HG02884 (cell line): ENCODE measurements at regions not wholly inside any gene's neighbourhood (a gene's known extent, or its start where the extent isn't known, plus 50 kb on each side); places are given as distances from the start of the nearest gene placed in this dataset.
A peak's percentile ranks its signal among the peaks of the same experiment; 100 is the strongest.

Experiments used
- ATAC-seq: cut with Tn5 transposase; IDR thresholded peaks from one replicate; pipeline ENCODE4 v1.9.1; 2021; ENCODE audit warnings: mild to moderate bottlenecking, moderate library complexity; ENCODE audit not compliant: unreplicated experiment

- ATAC-seq = no peak
These were observed 297.3 kb downstream of the MAF start for GRCh38 chr16:79303206-79303605.

- no peak for ATAC-seq
These were observed 297.8 kb downstream of the MAF start for GRCh38 chr16:79302731-79303130.

DNA sequence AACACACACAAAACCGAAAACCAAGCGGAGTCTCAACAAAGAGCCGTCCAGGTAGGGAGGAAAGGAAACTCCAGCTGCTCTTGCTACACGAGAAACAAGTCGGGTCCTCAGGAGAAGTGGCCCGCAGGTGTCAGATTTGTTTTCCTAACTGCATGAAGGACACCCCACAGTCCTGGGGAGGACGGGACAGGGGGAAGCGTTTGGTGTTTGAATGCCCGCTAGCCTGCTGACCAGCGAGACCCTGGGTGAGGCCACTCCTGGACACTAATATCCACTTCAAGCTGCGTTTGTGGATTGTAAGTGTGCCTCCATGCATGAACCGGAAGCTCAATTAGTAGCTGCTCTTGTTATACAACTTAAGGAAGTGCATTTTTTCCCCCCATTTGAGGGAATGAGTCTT lies 299.5 kb downstream of the MAF start:
- no peak for ATAC-seq

DNA sequence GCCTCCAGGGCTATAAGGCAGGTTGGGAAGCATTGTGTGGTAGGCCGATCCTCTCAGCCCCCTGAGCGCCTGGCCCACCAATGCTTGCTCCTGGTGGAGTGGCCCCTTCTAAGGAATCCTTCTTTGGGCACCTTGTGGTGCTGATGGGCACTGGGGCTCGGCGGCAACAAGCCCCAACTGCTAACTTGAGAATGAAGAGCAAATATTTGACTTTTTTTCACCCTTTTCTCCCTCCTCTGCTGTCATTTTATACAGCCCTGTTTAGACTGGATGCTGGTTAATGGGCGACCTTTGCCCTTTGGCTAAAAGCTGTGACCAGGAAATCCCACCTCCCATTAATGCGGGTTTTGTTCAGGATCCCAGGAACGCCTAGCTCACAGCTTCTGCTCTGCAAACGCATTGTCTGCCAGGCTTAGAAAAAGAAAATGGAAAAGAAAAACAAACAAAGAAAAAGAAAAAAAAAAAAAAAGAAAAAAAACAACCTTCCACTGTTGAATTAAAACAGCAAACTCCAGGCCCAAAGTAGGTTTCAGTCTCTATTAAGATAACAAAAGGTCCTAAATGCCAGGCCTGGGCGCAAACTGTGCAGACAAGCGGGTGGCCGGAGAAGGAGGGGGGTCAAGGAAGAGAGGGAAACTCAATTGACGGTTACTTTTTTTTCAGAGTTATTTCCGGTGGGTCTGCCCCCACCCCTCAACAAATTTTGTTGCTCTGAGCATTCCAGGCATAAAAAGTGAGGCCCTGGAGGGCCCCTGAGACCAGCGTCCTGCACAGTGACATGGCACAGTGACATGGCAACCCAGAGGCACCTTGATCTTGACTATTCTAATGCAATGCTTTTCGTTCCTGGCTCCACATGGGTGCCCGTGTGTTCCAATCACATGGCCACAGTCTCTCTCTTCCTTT lies 301.4 kb downstream of the MAF start:
- no peak for ATAC-seq

DNA sequence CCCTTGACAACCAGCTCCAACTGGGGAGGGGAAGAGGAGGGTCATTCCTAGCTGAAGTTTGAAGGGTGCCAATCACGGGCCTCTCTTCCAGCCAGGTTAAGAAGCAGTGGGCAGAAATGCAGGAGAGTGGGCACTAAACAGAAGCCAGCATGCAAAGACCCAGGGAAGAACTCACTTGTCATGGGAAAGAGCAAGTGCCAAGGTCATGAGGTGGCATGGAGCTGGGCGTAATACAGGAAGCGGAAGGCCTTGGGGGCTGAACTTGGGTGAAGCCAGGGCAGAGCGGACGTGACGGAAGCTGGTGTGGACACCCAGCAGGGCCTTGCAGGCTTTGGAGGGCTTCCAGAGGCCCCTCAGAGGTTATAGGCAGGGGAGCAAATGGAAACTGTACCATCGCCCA lies 302.1 kb downstream of the MAF start:
- no peak for ATAC-seq

GRCh38 chr16:79297805-79298204 lies 302.7 kb downstream of the MAF start:
- no peak for ATAC-seq

GRCh38 chr16:79297296-79297695 lies 303.2 kb downstream of the MAF start:
- ATAC-seq = no peak

DNA sequence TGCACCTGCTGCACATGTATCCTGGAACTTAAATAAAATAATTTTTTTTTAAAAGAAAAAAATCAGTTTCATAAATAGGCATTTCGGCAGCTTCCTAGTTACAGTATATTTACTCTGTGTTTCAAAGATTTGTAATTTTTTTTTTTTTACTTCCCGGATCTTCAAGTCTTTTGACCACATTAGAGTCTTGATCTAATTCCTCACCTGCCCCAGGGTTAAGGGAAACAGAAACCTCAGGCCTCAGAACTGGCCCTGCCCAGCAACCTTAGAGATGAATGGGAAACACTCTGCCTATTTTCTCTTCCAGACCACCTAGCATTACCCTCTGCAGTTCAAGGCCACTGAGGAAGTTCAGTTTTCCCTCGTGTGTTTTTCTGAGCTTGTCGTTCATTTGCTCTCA lies 304.0 kb downstream of the MAF start:
- no peak for ATAC-seq

- no peak for ATAC-seq
These were observed 304.8 kb downstream of the MAF start for GRCh38 chr16:79295746-79296145.

DNA sequence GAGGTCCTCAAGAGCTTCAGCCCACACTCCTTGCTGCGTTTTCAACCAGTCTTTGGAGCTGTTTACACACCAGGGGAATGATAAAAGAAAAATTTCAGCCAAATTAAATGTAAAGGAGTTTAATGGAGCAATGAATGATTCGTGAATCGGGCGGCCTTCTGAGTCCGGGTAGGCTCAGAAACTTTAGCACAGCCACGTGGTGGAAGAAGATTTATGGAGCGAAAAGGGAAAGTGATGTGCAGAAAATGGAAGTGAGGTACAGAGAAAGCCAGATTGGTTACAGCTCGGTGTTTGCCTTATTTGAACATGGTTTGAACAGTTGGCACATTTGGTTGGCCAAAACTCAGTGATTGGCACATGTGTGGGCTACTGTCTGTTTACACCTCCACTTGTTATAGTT lies 305.4 kb downstream of the MAF start:
- ATAC-seq = no peak

DNA sequence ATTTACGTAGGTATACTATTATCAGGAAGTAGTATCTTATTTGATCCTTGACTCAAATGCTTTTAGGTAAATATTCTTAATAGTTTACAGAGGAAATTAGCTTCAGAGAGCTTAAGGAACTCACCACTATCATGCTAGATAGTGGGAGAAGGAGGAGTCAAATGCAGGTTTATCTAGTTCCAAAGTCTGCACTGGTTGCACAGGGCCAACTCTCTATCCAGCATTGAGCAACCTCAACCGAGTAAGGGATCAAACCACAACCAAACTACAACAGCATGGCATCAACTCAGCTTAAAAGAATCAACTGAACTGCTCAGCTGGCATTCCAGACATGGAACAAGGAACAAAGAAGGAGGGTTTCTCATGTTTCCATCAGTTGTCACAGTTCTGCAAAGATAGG lies 306.0 kb downstream of the MAF start:
- no peak for ATAC-seq

DNA sequence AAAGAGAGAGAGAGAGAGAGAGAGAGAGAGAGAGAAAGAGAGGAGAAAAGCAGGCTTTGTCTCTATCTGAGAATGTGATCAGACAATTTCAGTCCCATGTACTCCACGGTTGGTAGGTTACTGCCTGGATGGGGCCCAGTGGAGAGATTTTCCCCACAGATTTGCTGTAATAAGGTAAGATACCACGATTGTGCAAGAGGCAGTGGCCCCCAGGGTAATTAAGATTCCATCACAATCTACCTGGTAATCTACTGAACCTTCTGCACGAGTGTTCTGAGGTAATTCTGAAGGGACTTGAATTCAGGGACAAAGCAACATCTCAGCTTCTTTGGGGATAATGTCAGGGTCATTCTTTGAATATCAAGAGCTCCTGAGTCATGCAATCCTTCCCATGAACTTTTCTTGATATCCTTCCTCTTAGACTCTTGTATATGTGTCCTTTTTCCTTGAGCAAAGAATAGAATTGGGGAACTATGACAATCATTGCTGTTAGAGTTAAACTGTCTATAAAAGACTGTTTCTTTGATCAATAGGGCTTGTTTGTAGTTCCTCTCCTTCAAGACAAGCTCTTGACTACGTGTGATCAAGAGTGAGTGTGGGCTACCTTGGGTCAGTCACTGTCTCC lies 306.6 kb downstream of the MAF start:
- no peak for ATAC-seq

- ATAC-seq = no peak
These were observed 312.5 kb downstream of the MAF start for GRCh38 chr16:79288066-79288465.

- ATAC-seq = peak; percentile 2
These were observed 313.1 kb downstream of the MAF start for GRCh38 chr16:79287424-79287917.

- ATAC-seq = peak; percentile 86
These were observed 313.7 kb downstream of the MAF start for GRCh38 chr16:79286646-79287423.

- ATAC-seq = no peak
These were observed 315.8 kb downstream of the MAF start for GRCh38 chr16:79284766-79285165.

DNA sequence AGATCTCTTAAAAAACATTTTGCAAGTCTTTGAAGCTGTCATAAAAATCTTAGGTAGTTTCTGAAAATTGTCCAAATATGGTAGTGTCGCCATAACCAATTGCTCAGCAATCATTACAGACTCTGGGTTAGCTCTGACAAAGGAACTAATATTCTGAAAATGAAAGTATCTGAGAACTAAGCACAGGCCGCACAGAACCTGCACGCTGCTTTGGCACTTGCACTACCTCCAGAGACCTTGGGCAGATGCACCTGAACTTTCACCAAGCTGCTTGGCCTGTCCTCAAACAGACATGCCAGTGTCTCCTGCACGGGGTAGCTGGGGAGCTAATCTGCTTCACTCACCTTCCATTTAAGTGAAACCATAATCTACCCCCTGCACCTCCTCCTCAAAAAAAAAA lies 317.0 kb downstream of the MAF start:
- peak; percentile 42 for ATAC-seq

DNA sequence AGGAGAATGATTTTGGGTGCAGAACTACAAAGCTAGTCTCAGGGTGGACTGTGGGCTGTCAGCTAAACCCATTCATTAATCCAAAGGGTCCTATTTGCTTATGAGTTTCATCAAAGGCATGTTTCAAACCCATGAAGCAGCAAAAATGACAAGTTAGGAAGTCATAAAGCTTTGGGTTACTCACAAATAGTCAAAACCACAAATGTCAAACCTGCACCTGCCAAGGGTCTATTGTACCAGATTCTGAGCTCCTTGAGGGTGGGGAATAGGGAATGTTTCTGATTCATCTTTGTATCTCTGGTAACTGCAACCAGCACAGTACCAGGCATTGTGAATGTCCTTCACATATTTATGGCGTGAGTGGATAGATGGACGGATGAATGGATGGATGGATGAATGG lies 317.7 kb downstream of the MAF start:
- ATAC-seq = no peak

- ATAC-seq = peak; percentile 81
These were observed 322.0 kb downstream of the MAF start for GRCh38 chr16:79278506-79278905.

- ATAC-seq = no peak
These were observed 324.0 kb downstream of the MAF start for GRCh38 chr16:79276501-79276900.

GRCh38 chr16:79274264-79274663 lies 326.3 kb downstream of the MAF start:
- ATAC-seq = no peak
